ENCODE measurements at regions not wholly inside any gene's neighbourhood (a gene's known extent, or its start where the extent isn't known, plus 50 kb on each side); places are given as distances from the start of the nearest gene placed in this dataset.

DNA sequence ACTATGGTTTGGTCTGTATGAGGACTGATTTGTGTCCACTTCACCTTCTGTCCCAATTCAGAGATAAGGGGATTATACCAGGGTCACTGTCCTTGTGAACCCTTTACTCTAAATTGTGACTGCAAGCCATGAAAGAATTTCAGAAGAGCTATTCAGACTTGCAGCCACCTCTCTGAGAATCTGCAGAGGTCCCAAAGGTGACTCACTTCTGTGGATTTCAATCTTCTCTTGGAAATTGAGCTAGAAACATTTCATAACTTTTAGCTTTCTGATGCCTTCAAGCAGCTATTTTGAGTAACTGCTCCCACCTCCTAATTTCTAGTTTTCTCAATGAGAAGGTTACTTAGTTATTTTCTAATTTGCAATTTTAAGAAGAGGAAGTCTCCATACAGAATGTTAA is 1242.4 kb upstream of the ACVR2A start:
- H3K4me3 ChIP-seq (replicated peaks; ENCODE audit: insufficient read depth, low read length) = no peak overlapping the region
- TF ChIP-seq POLR2AphosphoS5 (IDR thresholded peaks at IDR 0.05; ENCODE audit: low read depth) (no peak), SPI1 (IDR thresholded peaks at IDR 0.05; ENCODE audit: borderline replicate concordance, low read depth) (no peak), CTCF (IDR thresholded peaks at IDR 0.05; ENCODE audit: insufficient read depth, low read length) (no peak), REST (IDR thresholded peaks at IDR 0.05; ENCODE audit: insufficient replicate concordance, low read depth) (no peak), GABPA (IDR thresholded peaks at IDR 0.05; ENCODE audit: low read depth) (no peak)
- DNase-seq (ENCODE audit: low read depth in 1 of 2, low spot score in 1 of 2) = no peak
- H3K27me3 ChIP-seq (ENCODE audit: insufficient read depth, poor library complexity, severe bottlenecking) = no peaks in the 10 kb centered on the region
- no peak overlapping the region for H3K27ac ChIP-seq (replicated peaks)

DNA sequence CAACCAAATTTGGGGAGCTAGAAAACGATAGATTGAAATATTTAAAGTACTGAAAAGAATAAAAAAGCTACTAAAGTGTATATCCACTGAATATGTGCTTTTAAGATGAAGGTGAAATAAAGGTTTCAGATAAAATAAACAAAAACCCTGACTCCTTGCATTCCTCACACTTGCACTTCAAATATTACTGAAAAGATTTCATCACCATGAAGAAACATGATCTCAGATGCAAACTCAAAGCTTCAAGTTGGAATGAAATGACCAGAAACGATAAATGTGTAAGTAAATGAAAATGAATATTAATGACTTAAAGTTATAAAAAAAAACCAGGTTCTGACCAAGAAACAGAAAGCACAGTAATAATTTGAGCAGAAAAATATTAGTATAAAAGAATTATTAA is 1246.0 kb upstream of the ACVR2A start:
- DNase-seq (ENCODE audit: low read depth in 1 of 2, low spot score in 1 of 2) = no peak
- Histone ChIP-seq H3K4me3 (replicated peaks; ENCODE audit: insufficient read depth, low read length) (no peak overlapping the region), H3K27ac (replicated peaks) (no peak overlapping the region), H3K27me3 (ENCODE audit: insufficient read depth, poor library complexity, severe bottlenecking) (no peaks in the 10 kb centered on the region)
- TF ChIP-seq CTCF (IDR thresholded peaks at IDR 0.05; ENCODE audit: insufficient read depth, low read length) = no peak
- TF ChIP-seq SPI1 (IDR thresholded peaks at IDR 0.05; ENCODE audit: borderline replicate concordance, low read depth) = no peak
- TF ChIP-seq POLR2AphosphoS5 (IDR thresholded peaks at IDR 0.05; ENCODE audit: low read depth) = no peak
- TF ChIP-seq REST (IDR thresholded peaks at IDR 0.05; ENCODE audit: insufficient replicate concordance, low read depth) = no peak

GRCh38 chr2:146597291-146597690 is 1247.5 kb upstream of the ACVR2A start:
- DNase-seq (ENCODE audit: low read depth in 1 of 2, low spot score in 1 of 2) = no peak
- H3K27ac ChIP-seq (replicated peaks) = no peak overlapping the region
- TF ChIP-seq REST (IDR thresholded peaks at IDR 0.05; ENCODE audit: insufficient replicate concordance, low read depth) (no peak), SPI1 (IDR thresholded peaks at IDR 0.05; ENCODE audit: borderline replicate concordance, low read depth) (no peak), CTCF (IDR thresholded peaks at IDR 0.05; ENCODE audit: insufficient read depth, low read length) (no peak), GABPA (IDR thresholded peaks at IDR 0.05; ENCODE audit: low read depth) (no peak), POLR2AphosphoS5 (IDR thresholded peaks at IDR 0.05; ENCODE audit: low read depth) (no peak)
- H3K27me3 ChIP-seq (ENCODE audit: insufficient read depth, poor library complexity, severe bottlenecking) = no peaks in the 10 kb centered on the region
- no peak overlapping the region for H3K4me3 ChIP-seq (replicated peaks; ENCODE audit: insufficient read depth, low read length)

Measured in HL-60 (cell line).